NT2/D1 (cell line): ENCODE measurements at regions not wholly inside any gene's neighbourhood (a gene's known extent, or its start where the extent isn't known, plus 50 kb on each side); places are given as distances from the start of the nearest gene placed in this dataset.

Experiments
- YY1 ChIP-seq: IDR thresholded peaks from 2 replicates; pipeline ENCODE4 v1.6.1; 2011; ENCODE audit not compliant: insufficient read length, insufficient read depth
- ZNF274 ChIP-seq: IDR thresholded peaks from 2 replicates; pipeline ENCODE4 v1.6.1; 2011; ENCODE audit warnings: mild to moderate bottlenecking, low read depth, low read length

GRCh38 chr7:15985587-15986384, 299.3 kb upstream of the MEOX2 start:
- TF ChIP-seq YY1 (no peak), ZNF274 (no peak)
